Superior temporal gyrus (tissue), 1 donor: ENCODE measurements at regions not wholly inside any gene's neighbourhood (a gene's known extent, or its start where the extent isn't known, plus 50 kb on each side); places are given as distances from the start of the nearest gene placed in this dataset.
"Not testable (repeated sequence)": the region's sequence is repeated elsewhere in the genome, so short reads cannot be mapped to it uniquely, and the experiment has no call there.

Source experiments
- DNase-seq: peaks from one replicate; pipeline ENCODE4 v3.0.0-alpha.2; 2016; ENCODE audit errors: extremely low spot score

DNA sequence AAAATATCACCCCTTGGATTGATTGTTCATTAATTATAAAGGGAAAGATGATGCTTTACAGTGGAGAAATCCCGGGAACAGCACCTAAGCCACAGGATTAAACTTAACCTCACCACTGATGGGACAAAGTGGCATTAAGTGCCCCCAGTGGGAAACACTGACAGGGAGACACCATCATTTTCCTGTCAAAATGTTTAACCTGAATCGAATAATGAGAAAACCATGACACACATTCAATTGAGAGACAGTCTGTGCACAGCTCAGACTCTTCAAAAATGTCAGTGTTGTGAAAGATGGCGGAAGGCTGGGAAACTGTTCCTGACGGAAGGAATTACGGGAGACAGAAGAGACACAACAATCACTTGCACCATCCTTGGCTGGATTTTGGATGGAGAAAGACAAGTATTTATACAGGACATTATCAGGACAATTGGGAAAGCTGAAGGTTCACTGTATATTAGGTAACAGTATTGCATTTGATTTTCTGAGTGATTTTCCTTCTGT is 111.8 kb upstream of the ASB18 start:
- DNase-seq: no peak

DNA sequence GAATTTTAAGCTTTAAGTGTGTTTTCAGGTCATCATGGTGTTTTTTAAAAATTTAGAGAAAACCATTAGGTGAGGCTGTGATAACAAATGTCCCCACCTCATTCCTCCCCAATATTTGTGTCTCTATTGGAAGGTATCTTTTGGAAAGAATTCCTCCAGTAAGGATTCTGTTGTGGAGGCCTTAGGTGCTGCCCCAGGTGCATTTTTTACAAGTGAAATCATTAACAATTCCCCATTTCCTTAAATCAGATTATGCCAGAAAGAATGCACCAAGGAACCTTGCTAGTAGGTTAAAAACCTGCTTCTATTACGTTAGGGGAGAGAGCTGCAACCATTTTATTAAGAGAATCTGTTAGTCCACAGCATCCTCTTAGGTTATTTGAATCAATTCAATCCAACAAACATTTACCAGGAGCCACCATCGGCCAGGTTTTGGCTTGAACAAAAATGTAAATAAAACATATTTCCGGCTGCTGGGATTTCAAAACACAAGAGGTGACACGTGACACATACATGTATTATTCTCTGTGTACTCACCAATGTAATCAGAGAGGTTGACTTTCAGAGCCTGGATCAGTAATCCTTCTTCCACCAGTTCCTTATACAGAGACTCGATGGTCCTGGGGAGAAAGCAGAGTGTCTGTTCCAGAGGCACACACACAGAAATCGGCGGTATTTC is 112.5 kb upstream of the ASB18 start:
- DNase-seq: no peak

DNA sequence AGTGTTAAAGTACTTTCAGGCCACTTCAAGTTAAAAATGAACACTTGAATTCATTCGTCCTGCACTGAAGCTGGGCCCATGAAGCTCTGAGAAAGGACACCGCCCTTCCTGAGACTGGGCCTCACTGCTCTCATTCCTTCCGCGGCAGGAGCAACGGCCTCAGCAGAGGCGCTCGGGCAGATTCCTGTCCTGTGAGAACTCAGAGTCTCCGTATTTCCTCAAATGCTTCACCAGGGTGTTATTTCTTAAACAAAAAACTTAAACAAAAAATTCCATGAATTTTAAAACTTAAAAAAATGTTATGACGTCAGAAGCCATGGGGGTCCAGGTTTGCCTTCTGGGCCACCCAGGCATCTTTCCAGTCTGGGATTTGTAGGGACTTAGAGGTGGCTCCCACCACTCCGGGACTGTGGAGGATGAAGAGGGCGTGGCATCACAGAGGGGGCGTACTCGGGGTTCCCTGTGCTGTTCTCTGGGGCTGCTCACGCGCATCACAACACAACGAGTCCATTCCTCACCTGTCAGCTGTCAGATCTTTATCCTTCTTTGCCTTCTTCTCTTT is 115.9 kb upstream of the ASB18 start:
- DNase-seq: no peak

DNA sequence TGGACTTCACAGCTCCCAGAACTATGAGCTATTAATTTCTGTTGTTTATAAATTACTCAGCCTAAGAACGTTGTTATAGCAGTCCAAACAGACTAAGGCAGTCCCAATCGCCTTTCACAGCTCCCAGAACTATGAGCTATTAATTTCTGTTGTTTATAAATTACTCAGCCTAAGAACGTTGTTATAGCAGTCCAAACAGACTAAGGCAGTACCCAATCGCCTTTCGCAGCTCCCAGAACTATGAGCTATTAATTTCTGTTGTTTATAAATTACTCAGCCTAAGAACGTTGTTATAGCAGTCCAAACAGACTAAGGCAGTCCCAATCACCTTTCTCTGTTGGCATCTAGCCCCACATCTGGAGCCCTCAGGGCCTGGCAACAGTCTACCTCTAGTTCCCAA is 117.0 kb upstream of the ASB18 start:
- DNase-seq: not testable (repeated sequence)

DNA sequence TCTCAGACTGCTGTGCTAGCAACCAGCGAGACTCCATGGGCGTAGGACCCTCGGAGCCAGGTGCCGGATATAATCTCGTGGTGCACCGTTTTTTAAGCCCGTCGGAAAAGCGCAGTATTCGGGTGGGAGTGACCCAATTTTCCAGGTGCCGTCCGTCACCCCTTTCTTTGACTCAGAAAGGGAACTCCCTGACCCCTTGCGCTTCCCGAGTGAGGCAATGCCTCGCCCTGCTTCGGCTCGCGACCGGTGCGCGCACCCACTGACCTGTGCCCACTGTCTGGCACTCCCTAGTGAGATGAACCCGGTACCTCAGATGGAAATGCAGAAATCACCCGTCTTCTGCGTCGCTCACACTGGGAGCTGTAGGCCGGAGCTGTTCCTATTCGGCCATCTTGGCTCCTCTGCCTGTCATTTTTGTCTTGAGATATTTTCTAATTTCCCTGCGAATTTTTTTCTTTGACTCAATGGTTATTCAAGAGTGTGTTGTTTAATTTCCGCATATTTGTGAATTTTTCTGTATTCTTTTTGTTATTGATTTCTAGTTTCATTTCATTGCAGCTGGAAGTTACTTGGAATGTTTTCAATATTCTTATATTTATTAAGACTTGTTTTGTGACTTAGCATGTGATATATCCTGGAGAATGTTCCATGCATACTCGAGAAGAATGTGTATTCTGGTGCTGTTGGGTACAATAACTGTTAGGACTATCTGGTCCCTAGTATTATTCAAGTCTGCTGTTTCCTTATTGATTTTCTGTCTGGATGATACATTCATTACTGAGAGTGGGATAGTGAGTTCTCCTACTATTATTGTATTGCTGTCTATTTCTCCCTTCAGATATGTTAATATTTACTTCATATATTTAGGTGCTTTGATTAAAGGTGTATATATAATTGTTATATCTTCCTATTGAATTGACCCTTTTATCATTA is 125.3 kb upstream of the ASB18 start:
- not testable (repeated sequence) for DNase-seq

DNA sequence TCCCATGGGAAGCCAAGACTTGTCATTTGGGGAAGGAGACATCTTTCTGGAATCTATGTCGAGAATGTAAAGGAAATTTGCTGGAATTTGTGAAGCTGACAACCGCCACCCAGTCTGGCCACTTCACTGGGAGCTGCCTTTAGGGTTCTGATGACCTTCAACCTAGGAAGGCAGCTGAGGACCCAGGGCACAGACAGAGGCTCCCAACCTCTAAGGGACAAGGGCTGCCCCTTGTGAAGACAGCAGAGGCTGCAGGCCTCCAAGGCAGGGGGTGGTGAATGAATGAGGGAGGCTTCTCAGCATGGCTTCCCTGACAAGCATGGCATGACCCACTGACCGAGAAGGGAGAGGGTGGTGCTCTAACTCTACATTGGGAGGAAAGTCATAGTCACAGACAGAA is 128.9 kb upstream of the ASB18 start:
- no peak for DNase-seq

DNA sequence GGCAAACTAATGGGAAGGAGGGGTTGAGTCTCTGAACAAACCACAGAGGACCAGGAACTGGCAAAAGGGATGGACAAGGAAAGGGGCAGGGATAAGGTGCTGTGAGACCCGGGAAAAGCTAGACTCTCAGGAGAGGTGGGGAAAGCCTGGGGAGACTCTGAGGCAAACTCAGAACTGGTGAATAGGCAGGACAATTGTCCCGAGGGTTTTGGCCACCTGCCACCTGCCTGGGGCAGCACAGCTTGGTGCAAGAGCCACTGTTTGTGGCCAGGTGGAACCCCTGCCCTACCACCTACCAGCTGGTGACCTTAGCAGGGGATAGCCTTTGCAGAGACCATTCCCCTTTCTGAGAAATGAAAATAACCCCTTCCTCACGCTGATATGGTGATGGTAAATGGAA is 129.4 kb upstream of the ASB18 start:
- DNase-seq: no peak

DNA sequence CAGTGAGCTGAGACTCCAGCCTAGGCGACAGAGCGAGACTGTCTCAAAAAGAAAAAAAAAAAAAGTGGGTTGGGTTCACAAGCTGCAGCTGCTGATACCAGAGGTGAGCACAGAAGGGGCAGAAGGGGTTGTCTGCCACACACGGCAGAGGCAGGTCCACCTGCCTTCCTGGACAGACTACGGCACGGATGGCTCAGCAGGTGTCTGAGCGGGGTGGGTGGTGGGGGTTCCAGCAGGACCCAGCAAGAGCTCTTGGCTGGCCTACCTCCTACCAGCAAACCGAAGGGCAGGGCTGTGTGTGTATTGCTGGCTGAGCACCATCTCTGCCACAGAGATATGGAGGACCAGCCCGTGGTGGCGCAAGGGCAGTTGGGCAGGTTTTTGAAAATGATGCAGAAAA is 130.4 kb upstream of the ASB18 start:
- DNase-seq: no peak

DNA sequence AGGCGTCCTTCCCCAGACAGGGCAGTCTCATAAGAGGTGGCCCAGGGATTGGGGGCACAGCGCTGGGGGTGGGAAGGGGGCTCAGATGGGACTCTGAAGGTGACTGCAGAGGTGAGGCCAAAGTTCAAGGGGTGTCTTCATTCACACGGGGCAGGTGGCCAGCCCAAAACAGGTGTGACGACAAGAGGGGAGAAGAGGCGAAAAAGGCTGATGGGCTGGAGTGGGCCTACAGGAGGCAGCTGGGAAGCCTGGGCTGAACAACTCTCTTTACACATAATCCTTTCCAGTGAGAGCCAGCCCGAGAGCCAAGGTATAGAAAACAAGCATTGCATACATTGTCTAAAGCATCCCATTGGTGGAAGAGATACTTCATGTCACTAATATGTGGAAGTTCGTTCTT is 130.9 kb upstream of the ASB18 start:
- DNase-seq: no peak

DNA sequence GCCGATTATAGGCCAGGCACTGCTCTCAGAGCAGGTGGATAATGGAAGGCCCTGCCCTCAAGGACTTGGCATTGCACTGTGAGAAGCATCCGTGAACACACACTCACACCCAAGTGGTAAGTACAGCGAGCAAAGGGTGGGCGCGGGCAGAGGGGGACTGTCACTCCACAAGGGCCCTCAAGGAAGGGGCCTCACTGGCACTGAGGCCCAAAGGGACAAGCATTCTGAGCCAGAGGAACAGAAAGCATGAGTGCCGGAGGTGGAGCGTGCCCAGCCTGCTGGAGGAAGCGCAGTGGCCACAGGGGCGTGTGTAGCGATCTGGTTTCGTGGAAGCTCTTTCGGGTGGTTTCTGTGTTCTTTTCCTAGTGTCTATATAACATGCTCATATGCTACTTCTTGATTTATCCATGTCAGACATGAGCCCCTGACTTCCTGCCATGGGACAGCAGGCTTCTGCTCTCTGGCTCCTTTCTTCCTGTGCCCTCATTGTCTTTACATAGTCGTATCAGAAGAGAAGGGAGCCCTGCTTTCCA is 132.7 kb upstream of the ASB18 start:
- DNase-seq: no peak

DNA sequence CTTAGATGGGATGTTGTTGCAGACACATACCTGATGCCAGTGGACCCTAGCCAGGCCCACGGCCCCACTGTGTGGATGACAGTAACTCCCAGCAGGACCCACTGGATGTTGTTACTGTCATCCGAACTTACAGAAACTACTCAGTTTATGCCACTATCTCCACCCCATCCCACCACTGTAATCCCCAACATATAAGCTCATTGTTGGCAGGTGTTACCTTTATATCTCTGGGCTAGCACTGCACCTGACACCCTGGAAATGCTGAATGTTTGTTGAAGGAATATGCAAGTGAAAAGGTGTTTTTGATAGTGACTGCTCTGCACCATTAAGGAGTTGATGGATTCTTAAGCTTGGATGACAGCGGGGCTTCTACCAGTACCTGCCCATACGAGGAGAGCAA is 133.5 kb upstream of the ASB18 start:
- no peak for DNase-seq

DNA sequence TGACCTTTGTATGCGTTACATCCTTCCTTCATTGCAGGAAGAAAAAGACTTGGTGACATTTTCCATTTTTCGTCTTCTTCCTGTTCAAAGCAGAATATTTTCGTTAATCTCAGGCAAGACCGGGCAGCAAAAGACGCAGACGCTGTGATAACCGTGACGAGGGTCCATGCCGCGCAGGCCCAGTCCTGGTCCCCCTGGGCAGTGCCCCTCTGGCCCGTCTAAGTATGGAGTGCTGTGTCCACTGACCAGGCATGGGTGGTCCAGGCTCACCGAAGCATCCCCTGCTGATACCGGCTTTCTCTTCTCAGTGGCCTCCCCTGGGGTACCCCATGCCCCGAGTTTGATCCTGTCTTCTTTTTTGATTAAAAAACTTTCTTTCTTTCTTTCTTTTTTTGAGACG is 135.2 kb upstream of the ASB18 start:
- DNase-seq: no peak

DNA sequence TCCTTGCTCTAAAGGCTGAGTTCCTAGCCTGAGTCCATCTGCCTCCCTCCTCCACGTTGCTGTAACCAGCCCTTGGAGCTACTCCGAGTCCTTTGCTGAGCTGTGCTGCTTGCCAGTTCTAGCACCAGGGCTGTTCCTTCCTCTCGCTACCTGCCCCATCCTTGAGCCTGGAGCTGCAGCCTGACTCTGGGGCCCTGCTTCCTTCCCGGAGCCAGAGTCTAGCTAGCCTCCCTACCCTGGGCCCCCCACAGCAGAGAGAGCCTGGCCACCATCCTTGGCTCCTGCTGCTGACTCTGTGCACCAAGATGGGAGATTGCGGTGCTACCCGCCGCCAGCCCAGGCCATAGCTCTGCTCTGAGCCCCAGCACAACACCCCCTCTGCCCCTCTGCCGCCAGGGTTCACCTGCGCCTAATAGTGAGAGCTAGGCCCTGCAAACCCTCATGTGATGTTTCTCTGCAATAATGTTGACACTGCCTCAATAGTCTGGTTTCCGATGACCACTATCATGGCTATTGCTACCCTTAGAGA is 135.9 kb upstream of the ASB18 start:
- DNase-seq: no peak

DNA sequence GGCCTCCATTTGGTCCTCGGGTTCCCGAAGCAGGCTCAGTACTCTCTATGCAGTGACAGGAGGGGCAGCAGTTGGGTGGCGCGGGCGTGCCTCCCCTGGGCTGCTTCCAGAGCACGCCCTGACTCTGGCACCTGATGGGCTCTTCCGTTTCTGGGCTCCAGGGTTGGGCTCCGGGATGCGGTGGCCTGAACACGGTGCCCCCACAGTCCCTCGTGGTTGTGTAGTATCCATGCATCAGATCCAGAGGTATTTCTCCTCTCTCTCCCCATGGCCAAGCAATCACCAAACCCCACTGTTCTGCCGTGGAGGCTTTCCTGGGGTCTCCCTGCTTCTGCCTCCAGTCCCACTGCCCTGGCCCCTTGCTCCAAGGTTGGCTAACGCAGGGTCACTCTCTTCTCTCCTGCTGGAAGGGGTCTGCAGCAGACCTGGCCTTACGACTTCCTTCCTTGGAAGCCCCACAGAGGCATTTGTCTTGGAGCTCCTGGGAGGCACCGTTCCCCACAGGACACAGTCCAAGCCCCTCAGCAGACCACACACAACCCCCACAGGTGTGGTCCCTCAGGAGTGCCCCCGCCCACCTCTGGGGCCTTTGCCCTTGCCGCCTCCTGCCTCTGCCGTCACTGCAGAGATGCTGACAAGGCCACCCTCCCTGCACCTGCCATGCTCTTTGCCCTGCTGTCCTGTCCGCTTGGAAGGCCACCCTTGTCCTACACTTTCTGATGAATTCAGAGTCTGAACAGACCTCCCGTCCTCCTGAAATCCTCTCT is 136.6 kb upstream of the ASB18 start:
- DNase-seq: no peak

DNA sequence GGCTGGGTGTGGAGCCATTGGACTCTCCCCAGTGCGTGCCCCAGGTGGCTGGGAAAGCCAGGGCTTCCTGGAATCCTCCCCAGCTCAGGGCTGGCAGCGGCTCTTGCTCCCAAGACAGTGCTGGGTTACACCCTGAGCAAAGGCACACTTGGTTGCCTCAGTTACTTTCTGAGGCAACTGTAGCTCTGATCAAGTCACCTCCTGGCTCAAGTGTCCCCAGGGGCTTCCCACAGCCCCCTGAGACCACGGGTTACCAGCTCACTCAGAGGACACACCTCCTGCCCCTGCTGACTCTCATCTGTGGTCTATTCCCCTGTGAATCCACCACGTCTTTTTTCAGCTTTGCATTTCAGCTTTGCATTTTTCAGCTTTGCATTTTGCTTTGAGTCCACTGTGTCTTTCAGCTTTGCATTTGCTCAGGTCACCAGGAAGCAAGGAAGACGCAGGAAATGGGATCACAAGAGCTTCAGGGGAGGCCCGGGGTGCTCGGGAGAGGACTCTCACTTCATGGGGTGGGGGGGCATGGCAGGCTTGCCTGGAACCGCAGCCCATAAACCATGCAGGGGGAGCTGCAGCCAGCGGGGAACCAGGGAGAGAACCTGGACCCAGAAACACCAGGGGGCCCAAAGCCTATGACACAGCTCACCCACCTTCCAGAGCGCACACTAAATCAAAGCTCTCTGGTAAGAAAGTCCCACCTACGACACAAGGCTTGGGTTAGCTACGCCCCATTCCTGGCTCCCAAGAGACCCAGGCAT is 138.0 kb upstream of the ASB18 start:
- DNase-seq: no peak

DNA sequence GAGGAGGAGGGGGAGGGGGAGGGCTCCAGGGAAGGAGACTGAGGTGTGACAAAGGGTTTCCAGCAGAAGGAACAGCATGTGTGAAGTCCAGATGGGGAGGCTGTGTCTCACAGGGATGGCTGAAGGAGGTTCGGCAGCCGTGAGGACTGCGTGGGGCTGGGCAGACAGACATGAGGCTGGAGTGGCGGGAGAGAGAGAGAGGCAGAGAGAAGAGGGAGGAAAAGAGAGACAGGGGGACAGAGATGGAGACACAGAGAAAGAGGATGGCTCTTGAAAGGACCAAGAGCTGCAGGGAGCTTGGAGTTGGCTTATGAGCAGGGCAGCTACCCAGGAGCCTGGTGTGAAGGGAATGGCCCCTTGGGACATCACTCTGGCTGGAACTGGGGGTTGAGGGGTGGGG is 138.9 kb upstream of the ASB18 start:
- no peak for DNase-seq

DNA sequence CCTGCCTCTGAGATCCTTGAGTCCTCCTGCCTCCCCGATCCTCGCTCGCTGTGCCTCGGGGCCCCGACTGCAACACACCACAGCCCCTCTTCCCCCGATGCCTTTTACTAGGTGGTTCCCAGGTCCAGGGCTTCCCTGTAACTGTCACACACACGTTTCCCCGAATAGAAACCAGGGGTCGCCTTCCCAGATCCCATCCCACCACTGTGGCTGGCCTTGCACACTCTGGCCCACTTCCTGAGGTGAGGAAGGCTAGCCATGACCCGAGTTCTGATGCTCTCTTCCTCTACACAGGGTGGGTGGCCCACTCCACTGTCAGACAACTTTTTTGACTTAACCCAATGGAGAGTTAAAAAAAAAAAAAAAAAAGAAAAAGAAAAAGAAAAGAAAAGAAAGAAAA is 139.6 kb upstream of the ASB18 start:
- DNase-seq: no peak

DNA sequence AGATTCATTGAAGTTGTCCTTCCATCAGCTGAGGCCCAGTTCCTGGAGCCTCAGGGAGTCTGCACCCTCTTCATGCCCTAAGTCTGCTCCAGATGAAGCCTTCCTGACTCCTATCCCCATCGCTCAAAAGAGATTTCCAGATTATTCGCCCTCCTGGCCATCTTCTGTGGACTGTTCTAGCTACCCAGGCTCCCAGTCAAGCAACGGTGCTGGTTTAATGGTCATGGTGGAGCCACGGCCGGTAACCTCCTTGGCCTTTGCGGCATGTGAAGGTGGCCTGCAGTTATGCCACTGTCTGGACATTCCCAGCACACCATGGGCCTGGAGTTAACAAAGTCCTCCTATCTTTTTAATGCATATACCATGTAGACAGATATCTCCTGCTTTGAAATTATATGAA is 140.1 kb upstream of the ASB18 start:
- DNase-seq: no peak

DNA sequence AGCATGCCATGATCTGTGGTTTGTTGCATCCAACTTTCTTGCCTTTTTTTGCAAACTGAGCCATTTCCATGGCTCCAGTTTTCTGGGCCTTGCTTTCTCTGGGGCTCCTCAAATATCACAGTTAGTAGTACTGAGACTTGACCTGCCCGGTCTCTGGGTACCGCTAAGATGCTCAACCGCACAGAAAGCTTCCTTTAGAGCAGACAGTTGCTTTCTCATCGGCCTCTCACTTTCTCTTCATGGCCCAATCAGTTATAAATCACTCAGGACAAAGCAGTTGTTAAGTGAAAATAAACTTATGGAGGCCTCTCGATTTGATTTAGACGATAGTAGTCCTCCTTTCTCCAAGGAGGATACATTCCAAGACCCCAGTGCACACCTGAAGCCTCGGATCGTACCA is 141.2 kb upstream of the ASB18 start:
- no peak for DNase-seq

DNA sequence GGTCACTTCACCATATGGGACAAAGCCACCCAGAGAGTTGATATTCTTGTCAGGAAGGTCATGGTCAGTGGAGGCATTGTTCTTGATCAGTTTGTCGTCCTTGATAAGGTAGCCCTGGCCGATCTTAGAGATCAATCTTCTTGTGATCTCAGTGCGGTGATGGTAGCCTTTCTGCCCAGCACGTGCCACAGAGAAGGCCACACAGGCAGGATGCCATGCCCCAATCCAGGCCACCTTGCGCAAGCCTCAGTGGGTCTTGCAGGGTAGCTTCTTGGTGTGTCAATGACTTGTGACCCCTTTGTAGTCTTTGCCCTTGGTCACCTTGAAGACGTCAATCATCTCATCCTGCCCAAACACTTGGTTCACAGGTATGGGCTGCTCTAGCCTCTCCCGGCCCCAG is 143.9 kb upstream of the ASB18 start:
- DNase-seq: no peak

DNA sequence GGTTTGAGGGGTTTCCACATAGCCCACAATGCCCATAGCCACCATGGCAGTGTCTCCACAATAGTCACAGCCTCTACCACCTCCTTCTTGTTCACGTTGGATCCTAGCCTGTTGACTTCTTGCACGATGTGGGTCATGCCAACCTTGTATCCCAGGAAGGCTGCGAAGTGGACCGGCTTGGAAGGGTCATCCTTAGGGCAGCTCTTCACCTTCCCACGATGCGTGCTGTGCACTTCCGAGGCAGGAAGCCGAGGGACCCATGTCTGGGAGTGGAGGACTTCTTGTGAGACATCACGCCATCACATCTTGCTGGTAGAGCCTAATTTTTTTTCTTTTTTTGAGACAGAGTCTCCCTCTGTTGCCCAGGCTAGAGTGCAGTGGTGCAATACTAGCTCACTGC is 144.6 kb upstream of the ASB18 start:
- DNase-seq: no peak
